Keratinocyte (primary cell): ENCODE measurements at regions not wholly inside any gene's neighbourhood (a gene's known extent, or its start where the extent isn't known, plus 50 kb on each side); places are given as distances from the start of the nearest gene placed in this dataset.

ENCODE experiments used
- DNase-seq: peaks from one replicate; pipeline ENCODE4 v3.0.0-alpha.2; 2011; ENCODE audit warnings: low read depth, missing footprints, low spot score
- FAIRE-seq: peaks from 2 replicates; lab custom pipeline; 2011; peaks lifted over from hg19 to GRCh38; lab: Jason Lieb, UNC
- H2AFZ ChIP-seq: 2 replicates; pipeline ENCODE4 v1.6.0; 2012; ENCODE audit warnings: low read length, control low read depth, inconsistent platforms; ENCODE audit not compliant: control insufficient read depth
- H3K27ac ChIP-seq: 2 replicates; pipeline ENCODE4 v1.5.1; 2011; ENCODE audit warnings: low read length; ENCODE audit not compliant: control insufficient read depth, insufficient read depth
- H3K27me3 ChIP-seq: 3 replicates; pipeline ENCODE4 v1.6.0; 2011; ENCODE audit warnings: low read length; ENCODE audit not compliant: control insufficient read depth, insufficient read depth; ENCODE audit errors: extremely low read depth
- H3K36me3 ChIP-seq, 2 experiments: 2 replicates in 1 of 2; 3 replicates in 1 of 2; pipeline ENCODE4 v1.5.1; 2011; ENCODE audit warnings: low read length in 2 of 2, mild to moderate bottlenecking in 1 of 2; ENCODE audit not compliant: control insufficient read depth in 2 of 2, insufficient read depth in 2 of 2; ENCODE audit errors: extremely low read depth in 1 of 2
- H3K4me1 ChIP-seq: 3 replicates; pipeline ENCODE4 v1.5.1; 2011; ENCODE audit warnings: low read length; ENCODE audit not compliant: control insufficient read depth, insufficient read depth; ENCODE audit errors: extremely low read depth
- H3K4me2 ChIP-seq: 3 replicates; pipeline ENCODE4 v1.6.0; 2011; ENCODE audit warnings: low read depth, low read length; ENCODE audit not compliant: control insufficient read depth, insufficient read depth; ENCODE audit errors: extremely low read depth
- H3K4me3 ChIP-seq, 3 experiments: fragments of 200-600 bp in 1 of 3; sonication (generic) in 1 of 3; 2 replicates in 2 of 3; 3 replicates in 1 of 3; pipeline ENCODE4 v1.5.1; 2011 to 2016; ENCODE audit warnings: low read length in 3 of 3, mild to moderate bottlenecking in 3 of 3, control low read depth in 2 of 3, inconsistent platforms in 1 of 3, low read depth in 1 of 3, mixed read lengths in 1 of 3, mixed run types in 1 of 3, moderate library complexity in 1 of 3; ENCODE audit not compliant: control insufficient read depth in 2 of 3, insufficient read depth in 2 of 3; ENCODE audit errors: extremely low read depth in 1 of 3
- H3K79me2 ChIP-seq: 2 replicates; pipeline ENCODE4 v1.6.0; 2012; ENCODE audit warnings: low read length; ENCODE audit not compliant: control insufficient read depth, insufficient read depth
- H3K9ac ChIP-seq: 3 replicates; pipeline ENCODE4 v1.6.0; 2011; ENCODE audit warnings: low read length; ENCODE audit not compliant: control insufficient read depth, insufficient read depth; ENCODE audit errors: extremely low read depth
- H3K9me1 ChIP-seq: 3 replicates; pipeline ENCODE4 v1.6.0; 2011; ENCODE audit warnings: low read length; ENCODE audit not compliant: control insufficient read depth, insufficient read depth; ENCODE audit errors: extremely low read depth
- H3K9me3 ChIP-seq: 2 replicates; pipeline ENCODE4 v1.5.1; 2012; ENCODE audit warnings: low read depth, low read length; ENCODE audit not compliant: control insufficient read depth
- H4K20me1 ChIP-seq: 3 replicates; pipeline ENCODE4 v1.6.0; 2011; ENCODE audit warnings: low read length; ENCODE audit not compliant: control insufficient read depth, insufficient read depth; ENCODE audit errors: extremely low read depth
- CTCF ChIP-seq, 3 experiments: IDR thresholded peaks in 1 of 3; conservative IDR thresholded peaks in 1 of 3; optimal IDR thresholded peaks in 1 of 3; 2 replicates in 2 of 3; 3 replicates in 1 of 3; pipeline versions ENCODE3 to v1.5.1; 2011; ENCODE audit warnings: low read length in 3 of 3, mild to moderate bottlenecking in 3 of 3, moderate library complexity in 2 of 3, control low read depth in 1 of 3, inconsistent platforms in 1 of 3; ENCODE audit not compliant: insufficient read depth in 2 of 3; ENCODE audit errors: extremely low read depth in 1 of 3
- EZH2 ChIP-seq: IDR thresholded peaks from one replicate; pipeline ENCODE4 v1.6.1; 2012; ENCODE audit warnings: inconsistent platforms, mild to moderate bottlenecking, low read length, moderate library complexity
- dilution Hi-C: fragments of 300-500 bp; cut with MboI; formaldehyde crosslinking; loops from one replicate; pipeline ENCODE4 v1.7.0; 2020; ENCODE audit warnings: low sequenced_read_pairs; ENCODE audit not compliant: extremely low pct_ligation_motif_present

- no peaks in the 10 kb centered on the region for H3K79me2 ChIP-seq
- H4K20me1 ChIP-seq = no peaks in the 10 kb centered on the region
- no peak overlapping the region for H3K9ac ChIP-seq
- no peak overlapping the region for H3K27ac ChIP-seq
- H3K36me3 ChIP-seq = no peaks in the 10 kb centered on the region
- H2AFZ ChIP-seq = no peak overlapping the region
- peaks cover under 1% of the 10 kb centered on the region for H3K4me1 ChIP-seq
- H3K4me3 ChIP-seq = no peak overlapping the region
- H3K4me2 ChIP-seq = no peak overlapping the region
- no peaks in the 10 kb centered on the region for H3K27me3 ChIP-seq
- TF ChIP-seq EZH2 = no peak
- TF ChIP-seq CTCF (optimal IDR thresholded peaks at IDR 0.05 in 1 of 3, IDR thresholded peaks at IDR 0.05 in 1 of 3, conservative IDR thresholded peaks at IDR 0.05 in 1 of 3; ENCODE audit: extremely low read depth in 1 of 3, insufficient read depth in 2 of 3, low read length in 3 of 3) = no peak
- FAIRE-seq (no peak), DNase-seq (no peak)
- dilution Hi-C loops = no loop called here
- no peaks in the 10 kb centered on the region for H3K9me1 ChIP-seq
- H3K9me3 ChIP-seq = no peaks in the 10 kb centered on the region
Measured at GRCh38 chr9:88796947-88797346, 194.3 kb upstream of the S1PR3 start.

GRCh38 chr9:88798476-88798875 is 192.8 kb upstream of the S1PR3 start:
- Histone ChIP-seq H3K9me3 (no peaks in the 10 kb centered on the region), H3K36me3 (no peaks in the 10 kb centered on the region), H3K4me1 (no peaks in the 10 kb centered on the region), H3K27me3 (no peaks in the 10 kb centered on the region), H3K9ac (no peak overlapping the region), H3K9me1 (no peaks in the 10 kb centered on the region), H3K27ac (no peak overlapping the region), H4K20me1 (no peaks in the 10 kb centered on the region), H3K4me2 (no peak overlapping the region), H2AFZ (no peak overlapping the region), H3K79me2 (no peaks in the 10 kb centered on the region), H3K4me3 (no peak overlapping the region)
- dilution Hi-C loops = no loop called here
- FAIRE-seq = no peak
- TF ChIP-seq EZH2 (no peak), CTCF (optimal IDR thresholded peaks at IDR 0.05 in 1 of 3, IDR thresholded peaks at IDR 0.05 in 1 of 3, conservative IDR thresholded peaks at IDR 0.05 in 1 of 3; ENCODE audit: extremely low read depth in 1 of 3, insufficient read depth in 2 of 3, low read length in 3 of 3) (no peak)
- no peak for DNase-seq
